ENCODE measurements at regions not wholly inside any gene's neighbourhood (a gene's known extent, or its start where the extent isn't known, plus 50 kb on each side); places are given as distances from the start of the nearest gene placed in this dataset.
A peak's percentile ranks its signal among the peaks of the same experiment; 100 is the strongest.
"Not testable (repeated sequence)": the region's sequence is repeated elsewhere in the genome, so short reads cannot be mapped to it uniquely, and the experiment has no call there.

DNA sequence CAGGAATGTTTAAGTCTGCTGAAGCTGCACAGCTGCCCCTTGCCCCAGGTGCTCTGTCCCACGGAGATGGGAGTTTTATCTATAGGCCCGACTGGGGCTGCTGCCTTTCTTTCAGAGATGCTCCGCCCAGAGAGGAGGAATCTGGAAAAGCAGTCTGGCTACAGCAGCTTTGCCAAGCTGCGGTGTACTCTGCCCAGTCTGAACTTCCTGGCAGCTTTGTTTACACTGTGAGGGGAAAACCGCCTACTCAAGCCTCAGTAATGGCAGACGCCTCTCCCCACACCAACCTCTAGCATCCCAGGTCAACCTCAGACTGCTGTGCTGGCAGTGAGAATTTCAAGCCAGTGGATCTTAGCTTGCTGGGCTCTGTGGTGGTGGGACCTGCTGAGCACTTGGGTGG lies 237.5 kb upstream of the KAZN start:
- not testable (repeated sequence) for DNase-seq

GRCh38 chr1:14362331-14362730 lies 236.2 kb upstream of the KAZN start:
- DNase-seq = no peak

DNA sequence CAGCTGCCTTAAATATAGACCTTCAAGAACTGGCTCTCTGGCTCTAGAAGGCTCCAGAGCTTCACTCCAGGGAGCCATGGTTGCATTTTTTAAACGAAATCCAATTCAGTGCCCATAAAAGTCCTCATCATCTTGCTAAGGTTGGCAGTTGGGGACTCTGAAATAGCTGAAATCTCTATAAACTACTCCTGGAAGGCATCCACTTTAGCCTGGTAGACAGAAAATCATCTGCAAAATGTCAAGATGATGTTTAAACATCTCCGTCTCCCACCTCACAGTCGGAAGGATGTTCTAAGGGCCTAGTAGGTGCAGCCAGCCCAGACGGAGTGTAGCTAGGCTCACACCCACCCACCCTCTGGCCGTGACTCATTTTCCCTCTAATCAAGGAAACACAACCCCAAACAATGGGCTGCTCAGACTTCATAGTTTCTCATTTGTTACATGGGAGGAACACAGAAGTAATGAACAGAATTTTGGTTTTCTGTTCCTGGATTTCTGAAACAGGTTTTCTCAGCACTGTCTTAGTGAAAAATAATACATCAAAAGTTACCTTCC lies 235.4 kb upstream of the KAZN start:
- DNase-seq = no peak

- DNase-seq = no peak
Observed at GRCh38 chr1:14363707-14364413, 234.6 kb upstream of the KAZN start.

DNA sequence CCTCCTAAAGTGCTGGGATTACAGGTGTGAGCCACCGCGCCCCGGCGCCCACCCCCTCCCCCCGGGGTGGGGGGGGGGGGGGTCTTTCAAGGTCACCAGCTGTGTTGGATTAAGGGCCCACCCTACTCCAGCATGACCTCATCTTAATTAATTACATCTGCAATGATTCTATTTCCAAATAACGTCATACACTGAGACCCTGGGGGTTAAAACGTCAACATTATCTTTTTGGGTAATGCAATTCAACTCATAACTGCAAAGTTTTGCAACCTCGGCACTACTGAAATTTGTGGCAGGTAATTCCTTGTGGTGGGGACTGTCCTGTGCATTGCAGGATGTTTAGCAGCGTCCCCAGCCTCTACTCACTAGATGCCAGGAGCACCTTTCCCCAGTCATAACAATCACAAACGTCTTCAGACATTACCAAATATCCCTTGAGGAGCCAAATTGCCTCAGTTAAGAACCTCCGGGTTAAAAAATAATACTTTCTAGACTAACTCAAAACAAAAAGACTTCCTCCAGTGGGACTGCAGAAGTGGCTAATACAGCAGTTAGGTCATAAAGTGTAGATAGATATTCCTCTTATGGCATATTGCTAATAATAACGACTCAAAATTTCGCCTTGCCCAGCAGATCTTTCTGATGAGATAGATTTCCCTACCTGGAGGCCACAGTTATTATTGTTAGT lies 233.0 kb upstream of the KAZN start:
- DNase-seq = no peak

DNA sequence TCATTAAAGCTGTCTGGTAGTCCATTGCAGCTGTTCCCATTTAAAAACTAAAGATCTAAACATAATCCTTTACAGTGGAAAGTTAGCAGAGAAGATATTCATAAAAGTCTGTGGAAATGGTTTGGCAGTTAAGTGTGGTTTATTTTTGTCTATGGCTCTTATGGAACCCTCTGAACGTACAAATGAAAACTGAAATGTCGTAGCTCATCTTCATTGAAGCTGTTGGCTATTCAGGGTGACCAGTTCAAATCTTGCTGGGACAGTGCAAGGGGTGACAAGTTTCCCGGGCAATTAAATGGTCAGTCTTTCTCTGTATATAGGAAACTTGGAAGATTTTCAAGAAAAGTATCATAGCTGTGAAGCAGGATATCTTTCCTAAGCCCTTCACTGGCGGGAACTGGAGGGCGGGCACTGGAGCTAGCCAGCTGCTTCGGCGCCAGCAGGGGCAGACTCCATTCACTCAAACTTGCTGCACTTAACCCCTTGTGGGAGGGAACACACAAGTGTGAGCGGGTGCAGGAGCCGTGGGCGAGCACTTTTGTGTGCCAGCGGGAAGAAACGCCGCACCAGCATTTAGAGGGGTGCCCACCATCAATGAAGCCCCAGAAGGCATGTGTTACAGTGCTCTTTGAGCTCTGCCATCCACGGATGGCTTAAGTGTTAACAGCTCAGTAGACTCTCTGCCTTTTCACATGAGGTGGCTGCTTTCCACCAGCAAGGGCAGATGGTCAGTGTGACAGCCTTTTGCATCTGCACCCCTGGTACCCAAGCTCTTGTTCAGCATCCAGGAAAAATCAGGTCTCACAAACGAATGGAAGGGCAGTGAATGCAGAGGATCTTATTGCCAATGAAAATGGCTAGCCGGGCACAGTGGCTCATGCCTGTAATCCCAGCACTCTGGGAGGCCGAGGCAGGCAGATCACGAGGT lies 232.1 kb upstream of the KAZN start:
- DNase-seq = peak; percentile 30

- no peak for DNase-seq
Observed at GRCh38 chr1:14367451-14367850, 231.0 kb upstream of the KAZN start.

DNA sequence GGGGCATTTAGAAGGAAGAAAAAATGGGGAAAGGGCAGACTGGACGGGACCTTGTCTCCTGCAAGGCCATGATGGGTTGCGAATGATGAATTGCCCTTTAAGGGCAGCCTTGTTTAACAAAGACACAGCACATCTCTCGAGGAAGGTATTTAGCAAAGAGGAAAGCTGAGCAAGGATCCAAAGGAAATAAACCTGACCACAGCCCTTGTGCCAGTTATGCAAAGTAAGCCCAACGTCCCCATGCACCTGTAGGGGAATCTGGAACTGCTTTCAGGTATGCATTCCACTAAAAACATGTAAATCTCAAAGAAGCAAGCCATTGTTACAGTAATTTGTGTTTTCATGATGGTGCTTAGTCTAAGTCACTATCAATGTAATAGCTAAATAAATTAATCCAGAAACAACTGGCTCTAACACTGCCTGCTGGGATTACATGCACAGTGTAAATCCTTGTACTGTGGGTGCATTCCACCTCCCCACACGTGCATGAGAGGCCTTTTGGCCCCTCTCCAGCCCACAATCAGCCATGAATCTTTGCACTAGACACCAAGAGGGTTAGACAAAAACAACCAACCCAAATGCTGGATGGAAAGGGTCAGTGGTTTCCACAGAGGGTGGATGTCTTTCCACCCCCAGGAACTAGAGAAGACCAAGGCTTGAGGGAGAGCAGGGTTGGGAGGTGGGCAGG lies 228.8 kb upstream of the KAZN start:
- no peak for DNase-seq

DNA sequence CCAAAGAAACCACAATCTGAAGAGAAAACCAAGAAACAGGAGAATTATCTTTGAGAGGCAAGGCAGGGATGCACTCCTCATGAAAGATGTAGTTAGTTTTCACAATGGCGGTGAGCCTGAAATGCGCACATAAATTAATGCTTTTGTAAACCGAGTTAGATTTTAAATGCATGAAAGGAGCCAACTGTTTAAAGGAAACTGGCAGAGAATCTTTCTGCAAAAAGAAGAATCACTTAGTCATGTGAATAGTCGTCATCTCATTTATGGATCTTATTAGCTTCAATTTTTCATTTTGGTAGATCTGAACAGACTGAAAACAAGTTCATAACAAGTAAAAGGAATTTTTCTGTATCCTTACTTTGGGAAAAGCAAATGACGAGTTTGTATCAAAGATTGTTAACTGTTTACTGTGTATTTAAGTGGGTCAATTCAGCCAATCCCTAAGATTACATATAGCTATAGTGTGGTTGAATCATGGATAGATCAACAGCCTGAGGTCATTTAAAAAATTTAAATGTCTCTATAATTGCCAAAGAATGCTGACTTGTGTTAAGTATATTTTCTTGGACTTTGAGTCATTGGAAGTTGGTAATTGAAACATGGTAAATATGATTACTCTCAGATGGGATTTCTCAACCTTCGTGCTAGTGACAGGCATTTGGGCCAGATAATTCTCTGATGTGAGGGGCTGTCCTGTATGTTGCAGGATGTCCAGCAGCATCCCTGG lies 226.6 kb upstream of the KAZN start:
- DNase-seq = no peak

GRCh38 chr1:14372526-14372925 lies 226.0 kb upstream of the KAZN start:
- no peak for DNase-seq

- DNase-seq = no peak
Observed at GRCh38 chr1:14373081-14373758, 225.3 kb upstream of the KAZN start.

- no peak for DNase-seq
Observed at GRCh38 chr1:14375226-14375625, 223.3 kb upstream of the KAZN start.

- DNase-seq = no peak
Observed at GRCh38 chr1:14377386-14377785, 221.1 kb upstream of the KAZN start.

- no peak for DNase-seq
Observed at GRCh38 chr1:14380408-14380807, 218.1 kb upstream of the KAZN start.

GRCh38 chr1:14390816-14391215 lies 207.7 kb upstream of the KAZN start:
- DNase-seq = no peak

- no peak for DNase-seq
Observed at GRCh38 chr1:14392161-14392858, 206.2 kb upstream of the KAZN start.

- no peak for DNase-seq
Observed at GRCh38 chr1:14392859-14393365, 205.6 kb upstream of the KAZN start.

- no peak for DNase-seq
Observed at GRCh38 chr1:14396100-14396499, 202.4 kb upstream of the KAZN start.

DNA sequence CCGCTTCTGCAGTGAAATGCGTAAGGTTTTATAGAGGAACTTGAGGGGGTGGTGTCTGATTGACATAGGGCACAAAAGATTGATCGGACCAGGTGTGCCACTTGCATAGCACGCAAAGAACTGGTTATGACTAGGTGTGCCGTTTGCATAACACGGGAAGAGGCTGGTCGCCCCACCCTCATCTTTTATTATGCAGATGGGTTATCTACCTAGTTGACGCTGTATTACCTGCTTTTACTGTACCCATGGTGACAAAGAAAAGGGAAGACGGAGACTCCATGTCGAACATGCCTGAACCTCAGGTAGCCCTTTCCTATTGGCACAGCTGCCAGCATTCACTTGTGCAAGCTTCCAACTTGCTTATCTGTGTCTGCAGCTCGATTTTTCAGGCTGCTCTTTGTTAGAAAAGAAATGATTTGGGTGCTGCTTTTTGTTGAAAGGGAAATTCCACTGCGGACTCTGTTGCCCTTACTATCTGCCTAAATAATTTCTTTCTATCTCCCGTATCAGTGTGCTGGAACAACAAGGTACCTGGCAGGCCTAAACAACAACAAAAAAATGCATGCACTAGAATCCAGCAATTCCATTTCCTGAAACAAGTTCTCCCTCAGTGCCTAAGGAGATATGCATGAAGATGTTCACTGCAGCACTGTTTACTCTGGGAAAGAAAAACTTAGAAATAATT lies 194.4 kb upstream of the KAZN start:
- no peak for DNase-seq
